Activated CD4-positive, alpha-beta T cell treated with anti-CD3 and anti-CD28 coated beads, Interleukin-2, amount 10 ng/mL, durations not matched to agents 7 days and 5 days (primary cell): ENCODE measurements at regions not wholly inside any gene's neighbourhood (a gene's known extent, or its start where the extent isn't known, plus 50 kb on each side); places are given as distances from the start of the nearest gene placed in this dataset.

Experiments used
- CTCF ChIA-PET: fragments of 350-600 bp; sonication (Branson Sonifier 250); formaldehyde crosslinking; loops from one replicate; lab custom pipeline; 2021; ENCODE audit warnings: antibody characterized with exemption; lab: Charles Lee
- POLR2A ChIA-PET: fragments of 350-600 bp; sonication (Branson Sonifier 250); formaldehyde crosslinking; loops from one replicate; lab custom pipeline; 2021; ENCODE audit warnings: antibody characterized with exemption; lab: Charles Lee
- DNase-seq: peaks from one replicate; pipeline ENCODE4 v3.0.0-alpha.2; 2020
- H3K27ac Mint-ChIP-seq: one replicate; pipeline ENCODE4 v1.8.0; 2021; ENCODE audit warnings: mild to moderate bottlenecking, moderate library complexity, mixed read lengths
- H3K27me3 Mint-ChIP-seq: one replicate; pipeline ENCODE4 v1.8.0; 2021; ENCODE audit warnings: mixed read lengths
- H3K36me3 Mint-ChIP-seq: one replicate; pipeline ENCODE4 v1.8.0; 2021; ENCODE audit warnings: low read depth, mixed read lengths
- H3K4me1 Mint-ChIP-seq: one replicate; pipeline ENCODE4 v1.8.0; 2021; ENCODE audit warnings: mixed read lengths
- H3K4me3 Mint-ChIP-seq: one replicate; pipeline ENCODE4 v1.8.0; 2021; ENCODE audit warnings: mild to moderate bottlenecking, moderate library complexity, mixed read lengths
- H3K9me3 Mint-ChIP-seq: one replicate; pipeline ENCODE4 v1.8.0; 2021; ENCODE audit warnings: mixed read lengths

DNA sequence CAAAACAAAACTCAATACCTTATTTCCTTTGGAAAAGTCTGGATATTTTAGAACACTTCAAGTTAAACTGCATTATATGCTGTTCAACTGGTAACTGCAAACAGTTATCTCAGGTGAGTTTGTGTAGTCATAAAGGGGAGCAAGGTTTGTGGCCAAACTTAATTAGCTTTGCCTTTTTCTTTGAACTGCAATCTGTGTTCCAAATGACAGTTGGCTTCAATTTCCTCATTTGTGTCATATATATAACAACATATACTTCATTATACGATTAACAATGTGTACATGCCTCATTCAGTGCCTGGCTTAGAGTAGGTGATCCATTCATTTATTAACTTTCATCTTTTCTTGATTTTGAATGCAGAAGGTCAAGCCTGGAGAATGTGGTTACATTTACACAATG, 55.8 kb downstream of the KCNE4 start:
- DNase-seq: no peak
- Mint-ChIP-seq H3K27ac (no peak overlapping the region), H3K4me3 (no peak overlapping the region), H3K27me3 (no peaks in the 10 kb centered on the region), H3K36me3 (no peaks in the 10 kb centered on the region), H3K9me3 (no peaks in the 10 kb centered on the region), H3K4me1 (no peaks in the 10 kb centered on the region)
- ChIA-PET POLR2A (no interaction called here), CTCF (no interaction called here)

DNA sequence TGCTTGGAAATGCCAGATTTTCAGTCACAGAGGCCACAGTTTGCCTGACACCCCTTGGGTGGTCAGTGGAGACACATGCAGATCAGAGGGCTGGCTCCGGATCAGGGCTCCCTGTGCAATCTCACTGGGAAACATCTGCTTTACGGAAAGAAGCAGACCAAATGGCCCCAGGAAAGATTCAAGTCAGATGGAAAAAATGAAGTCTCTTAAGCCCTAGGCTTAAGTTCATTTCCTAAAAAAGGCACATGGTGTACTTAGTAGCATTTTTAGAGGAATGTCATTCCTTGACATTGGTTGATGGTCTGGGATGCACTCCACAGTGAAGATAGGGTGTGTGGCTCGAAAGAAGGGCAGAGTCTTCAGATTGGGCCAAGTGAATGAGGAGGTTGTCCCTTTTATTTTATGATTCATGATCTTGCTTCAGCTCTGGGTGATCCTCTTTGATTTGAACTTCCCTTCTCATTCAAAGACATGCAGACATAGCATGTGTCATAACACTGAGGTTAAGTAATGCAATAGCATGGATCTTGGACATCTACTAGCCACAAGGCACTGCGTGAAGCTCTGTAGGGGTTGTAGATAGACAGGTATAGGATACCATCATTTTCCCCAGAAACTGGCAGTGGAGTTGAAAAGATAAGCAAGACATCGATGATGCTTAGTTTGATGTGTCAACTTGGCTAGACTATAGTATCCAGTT, 56.5 kb downstream of the KCNE4 start:
- Mint-ChIP-seq H3K27me3 (no peaks in the 10 kb centered on the region), H3K9me3 (no peaks in the 10 kb centered on the region), H3K4me3 (no peak overlapping the region), H3K4me1 (no peaks in the 10 kb centered on the region), H3K36me3 (no peaks in the 10 kb centered on the region), H3K27ac (no peak overlapping the region)
- ChIA-PET CTCF (no interaction called here), POLR2A (no interaction called here)
- no peak for DNase-seq

DNA sequence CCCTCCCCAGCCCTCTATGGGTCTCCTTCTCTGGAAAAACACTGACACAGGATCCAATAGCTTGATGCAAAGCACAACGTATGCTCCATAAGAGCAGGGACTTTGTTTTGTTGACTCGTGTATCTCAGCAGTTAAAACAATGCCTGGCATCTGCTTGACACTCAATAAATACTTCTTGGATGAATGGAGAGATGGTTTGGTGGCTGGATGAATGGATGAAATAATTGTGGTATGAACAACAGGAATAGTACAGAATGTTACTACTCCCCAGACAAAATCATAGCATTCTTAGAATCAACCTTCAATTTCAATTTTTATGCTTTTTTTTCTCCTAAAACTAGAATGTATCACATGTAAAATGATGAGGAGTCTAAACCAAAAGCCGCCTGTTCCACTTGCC, 57.4 kb downstream of the KCNE4 start:
- no peak overlapping the region for H3K27ac Mint-ChIP-seq
- H3K36me3 Mint-ChIP-seq: no peaks in the 10 kb centered on the region
- H3K4me3 Mint-ChIP-seq: no peak overlapping the region
- no peak for DNase-seq
- ChIA-PET CTCF (no interaction called here), POLR2A (no interaction called here)
- H3K4me1 Mint-ChIP-seq: no peaks in the 10 kb centered on the region
- no peaks in the 10 kb centered on the region for H3K9me3 Mint-ChIP-seq
- no peaks in the 10 kb centered on the region for H3K27me3 Mint-ChIP-seq

GRCh38 chr2:223113161-223113560, 61.2 kb downstream of the KCNE4 start:
- POLR2A ChIA-PET: no interaction called here
- no peak overlapping the region for H3K4me3 Mint-ChIP-seq
- no peak overlapping the region for H3K27ac Mint-ChIP-seq
- no peaks in the 10 kb centered on the region for H3K4me1 Mint-ChIP-seq
- no peaks in the 10 kb centered on the region for H3K27me3 Mint-ChIP-seq
- DNase-seq: no peak
- H3K9me3 Mint-ChIP-seq: no peaks in the 10 kb centered on the region
- CTCF ChIA-PET: no interaction called here
- no peaks in the 10 kb centered on the region for H3K36me3 Mint-ChIP-seq

DNA sequence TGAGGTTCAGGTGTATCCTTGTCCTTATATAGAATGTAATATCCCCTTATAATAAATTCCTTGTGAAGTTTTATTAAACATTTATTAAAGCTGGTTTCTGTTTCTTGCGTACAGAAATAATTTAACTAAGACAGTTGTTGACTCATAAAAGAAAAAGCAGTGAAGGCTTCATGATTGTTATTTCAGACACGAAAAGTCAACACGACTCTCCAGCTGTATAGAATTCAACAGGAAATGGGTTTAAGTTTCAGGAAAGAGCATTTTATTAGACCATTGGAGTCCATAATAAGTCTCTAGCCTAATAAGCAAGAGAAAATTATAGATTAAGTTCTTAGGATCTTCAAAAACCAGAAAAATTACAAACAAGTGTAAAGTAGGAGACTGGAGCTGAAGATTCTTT, 62.2 kb downstream of the KCNE4 start:
- H3K9me3 Mint-ChIP-seq: no peaks in the 10 kb centered on the region
- ChIA-PET CTCF (no interaction called here), POLR2A (no interaction called here)
- H3K4me3 Mint-ChIP-seq: no peak overlapping the region
- no peak overlapping the region for H3K27ac Mint-ChIP-seq
- H3K4me1 Mint-ChIP-seq: no peaks in the 10 kb centered on the region
- DNase-seq: no peak
- H3K36me3 Mint-ChIP-seq: no peaks in the 10 kb centered on the region
- H3K27me3 Mint-ChIP-seq: no peaks in the 10 kb centered on the region

- H3K27me3 Mint-ChIP-seq: no peaks in the 10 kb centered on the region
- DNase-seq: no peak
- H3K36me3 Mint-ChIP-seq: no peaks in the 10 kb centered on the region
- no peaks in the 10 kb centered on the region for H3K9me3 Mint-ChIP-seq
- H3K4me3 Mint-ChIP-seq: no peak overlapping the region
- ChIA-PET CTCF (no interaction called here), POLR2A (no interaction called here)
- no peaks in the 10 kb centered on the region for H3K4me1 Mint-ChIP-seq
- no peak overlapping the region for H3K27ac Mint-ChIP-seq
Measured at GRCh38 chr2:223114917-223115316, 62.9 kb downstream of the KCNE4 start.

DNA sequence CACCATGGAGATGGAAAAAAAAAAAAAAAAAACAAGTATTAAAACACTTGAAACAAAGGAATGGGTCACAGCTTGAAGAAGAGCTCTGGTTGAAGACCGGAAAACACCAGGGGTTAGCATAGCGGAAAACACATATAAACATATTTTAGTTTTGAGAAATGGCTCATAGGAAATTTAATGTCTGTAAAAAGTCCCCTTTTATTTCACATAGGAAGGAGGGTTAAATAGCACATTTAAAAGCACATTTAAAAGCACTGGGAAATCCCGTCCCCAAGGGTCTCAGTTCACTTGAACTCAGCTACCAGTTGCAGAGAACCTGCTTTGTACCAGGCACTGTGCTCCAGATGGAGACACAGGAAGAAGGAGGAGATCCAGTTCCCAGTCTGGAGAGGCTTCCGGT, 65.5 kb downstream of the KCNE4 start:
- Mint-ChIP-seq H3K27ac (no peak overlapping the region), H3K4me3 (no peak overlapping the region)

DNA sequence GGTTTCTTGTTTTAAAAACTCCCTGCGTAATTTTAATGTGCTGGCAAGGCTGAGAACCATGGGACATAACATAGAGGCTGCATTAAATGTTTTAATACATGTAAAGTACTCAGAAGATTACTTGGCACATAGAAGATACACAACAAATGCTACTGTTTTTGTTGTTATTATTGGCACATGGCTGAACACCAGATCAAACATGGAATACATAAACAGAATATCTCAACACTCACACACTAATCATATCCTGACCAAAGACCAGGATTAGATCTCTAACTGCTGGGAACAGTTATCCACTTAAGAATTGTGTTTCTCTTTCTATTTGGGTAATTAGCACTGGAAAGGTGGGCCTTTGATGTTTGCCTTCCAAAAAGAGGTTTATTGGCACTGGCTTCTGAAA, 69.3 kb downstream of the KCNE4 start:
- H3K36me3 Mint-ChIP-seq: no peaks in the 10 kb centered on the region
- H3K27ac Mint-ChIP-seq: no peak overlapping the region
- no peaks in the 10 kb centered on the region for H3K9me3 Mint-ChIP-seq
- no peaks in the 10 kb centered on the region for H3K27me3 Mint-ChIP-seq
- no peak overlapping the region for H3K4me3 Mint-ChIP-seq
- DNase-seq: no peak
- ChIA-PET CTCF (no interaction called here), POLR2A (no interaction called here)
- no peaks in the 10 kb centered on the region for H3K4me1 Mint-ChIP-seq

More for the DNA sequence above, 65.5 kb downstream of the KCNE4 start:
- H3K4me1 Mint-ChIP-seq: no peaks in the 10 kb centered on the region
- no peaks in the 10 kb centered on the region for H3K9me3 Mint-ChIP-seq
- CTCF ChIA-PET: interaction anchor here (1.0 kb wide), 1 partner anchor 16 kb away, joined by 3 read pairs; no protein-coding TSS in a partner anchor
- no peaks in the 10 kb centered on the region for H3K36me3 Mint-ChIP-seq
- no peak for DNase-seq
- POLR2A ChIA-PET: no interaction called here
- no peaks in the 10 kb centered on the region for H3K27me3 Mint-ChIP-seq

DNA sequence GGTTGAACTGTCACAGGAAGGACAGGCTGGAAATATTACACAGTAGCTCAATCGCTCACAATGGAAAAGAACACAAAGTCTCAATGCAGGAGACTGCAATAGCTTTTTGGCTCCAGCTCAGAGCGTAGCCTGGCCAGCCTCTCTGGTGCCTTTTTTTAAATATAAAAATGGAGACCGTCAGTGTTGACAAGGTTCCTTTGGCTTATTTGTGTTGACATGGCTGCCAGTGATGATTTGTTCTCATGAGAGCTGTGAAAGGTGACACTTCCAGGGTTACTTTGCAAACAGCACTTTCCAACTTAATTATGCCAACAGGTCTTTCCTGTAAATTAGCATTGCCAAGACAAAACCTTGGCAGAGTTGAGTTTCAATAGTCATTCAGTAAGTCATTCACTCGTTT, 70.8 kb downstream of the KCNE4 start:
- no peaks in the 10 kb centered on the region for H3K27me3 Mint-ChIP-seq
- POLR2A ChIA-PET: no interaction called here
- no peak overlapping the region for H3K27ac Mint-ChIP-seq
- CTCF ChIA-PET: no interaction called here
- H3K4me1 Mint-ChIP-seq: no peaks in the 10 kb centered on the region
- H3K4me3 Mint-ChIP-seq: no peak overlapping the region
- DNase-seq: no peak
- no peaks in the 10 kb centered on the region for H3K36me3 Mint-ChIP-seq
- H3K9me3 Mint-ChIP-seq: no peaks in the 10 kb centered on the region

GRCh38 chr2:223123855-223124610, 72.0 kb downstream of the KCNE4 start:
- no peak overlapping the region for H3K4me3 Mint-ChIP-seq
- H3K36me3 Mint-ChIP-seq: no peaks in the 10 kb centered on the region
- H3K27ac Mint-ChIP-seq: no peak overlapping the region
- no peaks in the 10 kb centered on the region for H3K9me3 Mint-ChIP-seq
- CTCF ChIA-PET: no interaction called here
- H3K4me1 Mint-ChIP-seq: no peaks in the 10 kb centered on the region
- POLR2A ChIA-PET: no interaction called here
- H3K27me3 Mint-ChIP-seq: no peaks in the 10 kb centered on the region
- no peak for DNase-seq

DNA sequence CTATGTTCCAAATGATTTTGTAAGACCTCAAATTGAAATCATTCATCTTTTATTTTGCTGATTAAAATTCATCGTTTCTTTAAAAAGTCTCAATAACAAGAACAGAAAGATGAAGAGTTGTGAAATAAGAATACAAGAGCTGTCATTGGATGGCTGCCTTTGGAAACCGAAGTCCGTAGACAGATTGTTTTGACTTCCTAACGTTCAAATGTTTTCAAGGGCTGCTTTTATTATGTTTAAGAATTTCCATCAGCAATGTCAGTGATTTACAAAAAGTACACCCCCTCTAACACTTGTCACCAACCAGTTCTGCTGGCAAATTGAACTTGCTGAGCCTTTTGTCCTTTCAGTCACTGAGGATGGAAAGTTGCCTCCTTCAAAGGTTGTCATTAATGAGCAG, 89.6 kb downstream of the KCNE4 start:
- H3K36me3 Mint-ChIP-seq: no peaks in the 10 kb centered on the region
- no peaks in the 10 kb centered on the region for H3K9me3 Mint-ChIP-seq
- H3K27ac Mint-ChIP-seq: no peak overlapping the region
- H3K4me1 Mint-ChIP-seq: no peaks in the 10 kb centered on the region
- POLR2A ChIA-PET: no interaction called here
- H3K27me3 Mint-ChIP-seq: no peaks in the 10 kb centered on the region
- no peak for DNase-seq
- CTCF ChIA-PET: no interaction called here
- no peak overlapping the region for H3K4me3 Mint-ChIP-seq

DNA sequence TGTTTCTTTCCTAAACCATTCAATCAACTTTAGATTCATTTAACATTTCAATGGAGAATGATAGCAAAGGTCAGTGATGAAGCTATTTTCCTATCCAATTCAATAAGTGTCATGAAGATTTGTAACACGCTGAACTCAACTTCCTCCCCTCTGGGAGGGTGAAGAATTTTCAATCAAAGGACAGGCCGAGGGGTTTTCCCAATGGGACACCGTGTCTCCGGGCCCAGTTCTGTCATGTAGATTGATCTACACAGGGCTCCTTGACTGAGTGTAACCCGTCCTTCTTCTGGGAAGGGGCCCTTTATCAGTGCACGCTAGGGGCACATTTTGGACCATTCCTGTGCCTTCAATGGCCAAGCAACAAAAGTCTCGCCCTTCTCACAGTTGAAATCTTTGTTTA, 90.1 kb downstream of the KCNE4 start:
- POLR2A ChIA-PET: no interaction called here
- H3K4me1 Mint-ChIP-seq: no peaks in the 10 kb centered on the region
- DNase-seq: no peak
- CTCF ChIA-PET: no interaction called here
- H3K36me3 Mint-ChIP-seq: no peaks in the 10 kb centered on the region
- H3K27ac Mint-ChIP-seq: no peak overlapping the region
- no peak overlapping the region for H3K4me3 Mint-ChIP-seq
- H3K9me3 Mint-ChIP-seq: no peaks in the 10 kb centered on the region
- H3K27me3 Mint-ChIP-seq: no peaks in the 10 kb centered on the region

- Mint-ChIP-seq H3K9me3 (no peaks in the 10 kb centered on the region), H3K27me3 (no peaks in the 10 kb centered on the region), H3K4me3 (no peak overlapping the region), H3K36me3 (no peaks in the 10 kb centered on the region), H3K4me1 (no peaks in the 10 kb centered on the region), H3K27ac (no peak overlapping the region)
- DNase-seq: no peak
- ChIA-PET CTCF (no interaction called here), POLR2A (no interaction called here)
Measured at GRCh38 chr2:223147431-223147830, 95.4 kb downstream of the KCNE4 start.

DNA sequence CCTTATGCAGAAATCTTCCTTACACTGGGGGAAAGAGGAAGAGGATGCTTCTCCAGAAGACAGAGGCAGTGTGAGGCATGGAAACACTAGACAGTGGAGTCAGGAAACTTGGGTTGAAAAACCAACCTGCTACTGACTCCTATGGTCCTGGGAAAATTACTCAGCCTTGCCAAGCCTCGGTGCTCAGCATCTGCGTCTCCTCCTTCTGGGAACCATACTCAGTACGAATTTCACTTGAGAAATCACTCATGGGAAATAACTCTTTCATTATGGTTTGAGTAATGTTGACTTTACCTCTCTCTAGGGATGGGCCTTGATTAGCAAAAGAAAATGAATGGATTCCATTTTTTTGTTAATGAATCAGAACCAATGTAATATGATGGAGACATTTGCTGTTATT, 96.5 kb downstream of the KCNE4 start:
- ChIA-PET CTCF (no interaction called here), POLR2A (no interaction called here)
- Mint-ChIP-seq H3K4me3 (no peak overlapping the region), H3K9me3 (no peaks in the 10 kb centered on the region), H3K27ac (no peak overlapping the region), H3K27me3 (no peaks in the 10 kb centered on the region), H3K4me1 (no peaks in the 10 kb centered on the region), H3K36me3 (no peaks in the 10 kb centered on the region)
- no peak for DNase-seq
